CD14-positive monocyte (primary cell): ENCODE measurements at regions not wholly inside any gene's neighbourhood (a gene's known extent, or its start where the extent isn't known, plus 50 kb on each side); places are given as distances from the start of the nearest gene placed in this dataset.

ENCODE experiments used
- DNase-seq, 3 donors: peaks; one replicate each; pipeline ENCODE4 v3.0.0-alpha.2; 2011 to 2022
- H2AFZ ChIP-seq: 2 replicates; pipeline ENCODE4 v1.6.0; 2012; ENCODE audit warnings: mild to moderate bottlenecking, low read depth, low read length, inconsistent platforms; ENCODE audit not compliant: insufficient read depth, poor library complexity, severe bottlenecking
- H3K27ac ChIP-seq, 2 donors: 1 replicate in 1 of 2; 2 replicates in 1 of 2; pipeline ENCODE4 v1.5.1; 2012 to 2013; ENCODE audit warnings: low read length in 2 of 2, control low read depth in 1 of 2, inconsistent platforms in 1 of 2, low read depth in 1 of 2, mild to moderate bottlenecking in 1 of 2
- H3K27me3 ChIP-seq, 2 donors: one replicate each; pipeline versions ENCODE4 v1.6.0 to v1.6.1; 2011 to 2013; ENCODE audit warnings: low read length in 2 of 2; ENCODE audit not compliant: control insufficient read depth in 2 of 2, insufficient read depth in 2 of 2
- H3K36me3 ChIP-seq, 2 donors: replicated peaks in 1 of 2; 1 replicate in 1 of 2; 2 replicates in 1 of 2; pipeline versions ENCODE4 v1.5.1 to v1.6.1; 2012 to 2013; ENCODE audit warnings: low read length in 2 of 2, control low read depth in 1 of 2, inconsistent platforms in 1 of 2, mild to moderate bottlenecking in 1 of 2; ENCODE audit not compliant: insufficient read depth in 2 of 2, control insufficient read depth in 1 of 2
- H3K4me1 ChIP-seq, 2 donors: 1 replicate in 1 of 2; 2 replicates in 1 of 2; pipeline versions ENCODE4 v1.5.1 to v1.6.1; 2012 to 2013; ENCODE audit warnings: low read length in 2 of 2, control low read depth in 1 of 2, inconsistent platforms in 1 of 2, mild to moderate bottlenecking in 1 of 2, moderate library complexity in 1 of 2; ENCODE audit not compliant: insufficient read depth in 2 of 2, control insufficient read depth in 1 of 2
- H3K4me2 ChIP-seq: replicated peaks from 2 replicates; pipeline ENCODE3; 2012; ENCODE audit warnings: low read length, moderate library complexity, mild to moderate bottlenecking; ENCODE audit not compliant: poor library complexity, severe bottlenecking; ENCODE audit errors: extremely low read depth
- H3K4me3 ChIP-seq, 3 experiments: fragments of 200-600 bp in 1 of 3; sonication (generic) in 1 of 3; replicated peaks in 1 of 3; 1 replicate in 2 of 3; 2 replicates in 1 of 3; pipeline ENCODE4 v1.5.1; 2011 to 2013; ENCODE audit warnings: low read length in 3 of 3, mild to moderate bottlenecking in 3 of 3, control low read depth in 2 of 3, low read depth in 2 of 3, inconsistent platforms in 1 of 3, moderate library complexity in 1 of 3
- H3K79me2 ChIP-seq: 2 replicates; pipeline ENCODE4 v1.6.0; 2012; ENCODE audit warnings: mild to moderate bottlenecking, control low read depth, inconsistent platforms, low read length, moderate library complexity; ENCODE audit not compliant: insufficient read depth
- H3K9ac ChIP-seq: 2 replicates; pipeline ENCODE4 v1.6.0; 2017; ENCODE audit warnings: low read length, mild to moderate bottlenecking; ENCODE audit not compliant: insufficient read depth, poor library complexity, severe bottlenecking
- H3K9me3 ChIP-seq, 2 donors: replicated peaks in 1 of 2; 1 replicate in 1 of 2; 2 replicates in 1 of 2; pipeline versions ENCODE4 v1.5.1 to v1.6.1; 2012 to 2013; ENCODE audit warnings: low read length in 2 of 2, control low read depth in 1 of 2; ENCODE audit not compliant: control insufficient read depth in 1 of 2, insufficient read depth in 1 of 2
- H4K20me1 ChIP-seq: 2 replicates; pipeline ENCODE4 v1.6.0; 2012; ENCODE audit warnings: mild to moderate bottlenecking, low read length, control low read depth, moderate library complexity; ENCODE audit not compliant: insufficient read depth
- H3K27ac Mint-ChIP-seq, 7 donors: one replicate each; pipeline ENCODE4 v1.8.0; 2020; ENCODE audit warnings: mild to moderate bottlenecking in 7 of 7, mixed read lengths in 7 of 7, moderate library complexity in 6 of 7, inconsistent platforms in 2 of 7
- H3K27me3 Mint-ChIP-seq, 3 donors: one replicate each; pipeline ENCODE4 v1.8.0; 2021 to 2022; ENCODE audit warnings: low read depth in 3 of 3, mild to moderate bottlenecking in 3 of 3, mixed read lengths in 3 of 3, moderate library complexity in 3 of 3, inconsistent platforms in 1 of 3
- H3K36me3 Mint-ChIP-seq, 2 donors: one replicate each; pipeline ENCODE4 v1.8.0; 2020; ENCODE audit warnings: mixed read lengths in 2 of 2, inconsistent platforms in 1 of 2, mild to moderate bottlenecking in 1 of 2
- H3K4me1 Mint-ChIP-seq: one replicate; pipeline ENCODE4 v1.8.0; 2020; ENCODE audit warnings: mild to moderate bottlenecking, mixed read lengths
- H3K4me3 Mint-ChIP-seq, 2 donors: one replicate each; pipeline ENCODE4 v1.8.0; 2020; ENCODE audit warnings: mild to moderate bottlenecking in 2 of 2, mixed read lengths in 2 of 2, moderate library complexity in 1 of 2
- H3K9me3 Mint-ChIP-seq, 7 donors: one replicate each; pipeline ENCODE4 v1.8.0; 2020 to 2022; ENCODE audit warnings: mixed read lengths in 7 of 7, mild to moderate bottlenecking in 6 of 7, moderate library complexity in 6 of 7, inconsistent platforms in 2 of 7
- WGBS: methylation state at CpG from one replicate; pipeline ENCODE4 v1.1.5; 2013; ENCODE audit warnings: missing lambda C conversion rate; ENCODE audit not compliant: insufficient coverage; 5-methylcytosine and 5-hydroxymethylcytosine counted together
- intact Hi-C, 2 donors: fragments of 100-400 bp; cut with micrococcal nuclease; formaldehyde crosslinking; loops; one replicate each; pipeline versions ENCODE4 v1.15.0 to v1.15.1; 2023
- TF ChIP-seq, protein P1 (sequence below): fragments of 200-600 bp; IDR thresholded peaks from one replicate; pipeline ENCODE4 v1.8.0; 2022; ENCODE audit warnings: antibody characterized with exemption, mild to moderate bottlenecking

DNA sequence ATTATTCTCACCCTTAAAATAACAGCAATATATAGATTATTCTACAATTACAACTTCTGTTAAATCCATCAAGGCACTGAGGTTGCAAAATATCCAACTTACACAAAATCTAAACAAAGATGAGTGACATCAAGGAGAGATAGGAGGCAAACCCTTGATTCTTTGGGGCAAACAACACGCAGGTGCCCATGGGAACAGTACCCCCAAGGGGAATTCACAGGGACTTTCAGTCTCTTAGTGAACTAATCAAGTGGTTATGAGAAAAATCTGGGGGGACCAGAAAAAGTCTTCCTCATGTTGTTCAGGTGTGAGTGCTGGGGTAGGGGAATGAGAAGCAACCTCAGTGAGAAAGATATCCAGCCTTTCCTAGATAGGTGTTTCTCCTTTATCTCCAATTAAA lies 1107.9 kb downstream of the PLA2G4A start:
- Histone ChIP-seq H3K79me2 (no peaks in the 10 kb centered on the region), H2AFZ (no peak overlapping the region), H4K20me1 (no peaks in the 10 kb centered on the region), H3K27me3 (no peaks in the 10 kb centered on the region), H3K4me3 (no peak overlapping the region), H3K9ac (no peak overlapping the region), H3K36me3 (no peaks in the 10 kb centered on the region), H3K4me1 (no peaks in the 10 kb centered on the region), H3K27ac (no peak overlapping the region), H3K9me3 (peaks cover 0 to 7% of the 10 kb centered on the region in 2 donors), H3K4me2 (no peak overlapping the region)
- no peak overlapping the region for H3K4me3 Mint-ChIP-seq
- no peaks in the 10 kb centered on the region for H3K36me3 Mint-ChIP-seq
- no peak overlapping the region for H3K27ac Mint-ChIP-seq
- H3K9me3 Mint-ChIP-seq, result peaks cover 0 to 11% (median 6%) of the 10 kb centered on the region in 7 donors
- DNase-seq, result no peak
- H3K4me1 Mint-ChIP-seq, result no peaks in the 10 kb centered on the region
- TF ChIP-seq, protein P1, sequence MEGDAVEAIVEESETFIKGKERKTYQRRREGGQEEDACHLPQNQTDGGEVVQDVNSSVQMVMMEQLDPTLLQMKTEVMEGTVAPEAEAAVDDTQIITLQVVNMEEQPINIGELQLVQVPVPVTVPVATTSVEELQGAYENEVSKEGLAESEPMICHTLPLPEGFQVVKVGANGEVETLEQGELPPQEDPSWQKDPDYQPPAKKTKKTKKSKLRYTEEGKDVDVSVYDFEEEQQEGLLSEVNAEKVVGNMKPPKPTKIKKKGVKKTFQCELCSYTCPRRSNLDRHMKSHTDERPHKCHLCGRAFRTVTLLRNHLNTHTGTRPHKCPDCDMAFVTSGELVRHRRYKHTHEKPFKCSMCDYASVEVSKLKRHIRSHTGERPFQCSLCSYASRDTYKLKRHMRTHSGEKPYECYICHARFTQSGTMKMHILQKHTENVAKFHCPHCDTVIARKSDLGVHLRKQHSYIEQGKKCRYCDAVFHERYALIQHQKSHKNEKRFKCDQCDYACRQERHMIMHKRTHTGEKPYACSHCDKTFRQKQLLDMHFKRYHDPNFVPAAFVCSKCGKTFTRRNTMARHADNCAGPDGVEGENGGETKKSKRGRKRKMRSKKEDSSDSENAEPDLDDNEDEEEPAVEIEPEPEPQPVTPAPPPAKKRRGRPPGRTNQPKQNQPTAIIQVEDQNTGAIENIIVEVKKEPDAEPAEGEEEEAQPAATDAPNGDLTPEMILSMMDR, result no peak
- H3K27me3 Mint-ChIP-seq, result no peaks in the 10 kb centered on the region
- intact Hi-C loops, result no loop called here
- WGBS, result 67% methylated on average over 1 of the region's 1 CpG

GRCh38 chr1:187938092-187938491 lies 1109.3 kb downstream of the PLA2G4A start:
- no peak overlapping the region for H3K4me3 ChIP-seq
- H3K27ac ChIP-seq, result no peak overlapping the region
- H4K20me1 ChIP-seq, result no peaks in the 10 kb centered on the region
- no peaks in the 10 kb centered on the region for H3K79me2 ChIP-seq
- H3K9ac ChIP-seq, result no peak overlapping the region
- Mint-ChIP-seq H3K4me3 (no peak overlapping the region), H3K27ac (no peak overlapping the region), H3K4me1 (no peaks in the 10 kb centered on the region), H3K9me3 (peaks cover 0 to 11% (median 4%) of the 10 kb centered on the region in 7 donors), H3K36me3 (no peaks in the 10 kb centered on the region), H3K27me3 (no peaks in the 10 kb centered on the region)
- TF ChIP-seq, protein P1, result no peak
- H3K36me3 ChIP-seq, result no peaks in the 10 kb centered on the region
- no CpG with 5 or more reads among the region's 2 CpGs for WGBS
- peaks cover 0 to 9% of the 10 kb centered on the region in 2 donors for H3K9me3 ChIP-seq
- H3K4me2 ChIP-seq, result no peak overlapping the region
- no peak for DNase-seq
- H3K27me3 ChIP-seq, result no peaks in the 10 kb centered on the region
- intact Hi-C loops, result no loop called here
- no peaks in the 10 kb centered on the region for H3K4me1 ChIP-seq
- H2AFZ ChIP-seq, result no peak overlapping the region
